C4-2B (cell line): ENCODE measurements at regions not wholly inside any gene's neighbourhood (a gene's known extent, or its start where the extent isn't known, plus 50 kb on each side); places are given as distances from the start of the nearest gene placed in this dataset.

Experiments used
- ZFX ChIP-seq: fragments of 450-650 bp; IDR thresholded peaks from 2 replicates; pipeline ENCODE4 v1.6.1; 2017
- TF ChIP-seq, protein P1 (sequence below): fragments of 450-650 bp; conservative IDR thresholded peaks from 2 replicates; pipeline ENCODE4 v1.5.1; 2017; ENCODE audit warnings: mild to moderate bottlenecking

DNA sequence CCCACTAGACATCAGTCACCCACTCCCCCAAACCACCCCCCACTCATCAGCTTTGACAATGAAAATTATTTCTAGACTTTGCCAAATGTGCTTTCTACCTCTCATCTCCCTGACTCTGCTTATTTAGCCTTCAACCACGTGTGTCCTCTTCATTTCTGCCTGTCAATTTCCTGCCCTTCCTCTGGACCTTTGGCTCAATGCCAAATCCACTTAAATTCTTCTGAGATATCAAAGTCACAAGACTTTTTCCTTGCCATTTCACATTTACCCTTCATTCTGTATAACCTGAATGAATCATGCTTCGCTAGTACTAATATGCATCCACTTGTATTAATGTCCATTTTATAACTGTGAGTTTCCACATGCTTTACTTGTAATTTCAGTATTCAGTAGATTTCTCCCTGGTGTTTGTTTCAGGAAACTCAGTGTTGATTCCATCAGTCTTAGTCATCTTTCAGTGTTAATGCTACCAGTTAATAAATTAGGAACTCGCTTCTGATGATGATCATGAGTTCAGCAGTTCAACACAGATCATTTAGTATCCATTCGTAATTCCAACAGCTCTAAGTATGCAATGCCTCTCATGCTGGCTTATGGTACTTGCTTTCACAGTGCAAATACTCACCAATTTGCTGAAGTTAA, 128.2 kb upstream of the OSTN start:
- TF ChIP-seq, protein P1, sequence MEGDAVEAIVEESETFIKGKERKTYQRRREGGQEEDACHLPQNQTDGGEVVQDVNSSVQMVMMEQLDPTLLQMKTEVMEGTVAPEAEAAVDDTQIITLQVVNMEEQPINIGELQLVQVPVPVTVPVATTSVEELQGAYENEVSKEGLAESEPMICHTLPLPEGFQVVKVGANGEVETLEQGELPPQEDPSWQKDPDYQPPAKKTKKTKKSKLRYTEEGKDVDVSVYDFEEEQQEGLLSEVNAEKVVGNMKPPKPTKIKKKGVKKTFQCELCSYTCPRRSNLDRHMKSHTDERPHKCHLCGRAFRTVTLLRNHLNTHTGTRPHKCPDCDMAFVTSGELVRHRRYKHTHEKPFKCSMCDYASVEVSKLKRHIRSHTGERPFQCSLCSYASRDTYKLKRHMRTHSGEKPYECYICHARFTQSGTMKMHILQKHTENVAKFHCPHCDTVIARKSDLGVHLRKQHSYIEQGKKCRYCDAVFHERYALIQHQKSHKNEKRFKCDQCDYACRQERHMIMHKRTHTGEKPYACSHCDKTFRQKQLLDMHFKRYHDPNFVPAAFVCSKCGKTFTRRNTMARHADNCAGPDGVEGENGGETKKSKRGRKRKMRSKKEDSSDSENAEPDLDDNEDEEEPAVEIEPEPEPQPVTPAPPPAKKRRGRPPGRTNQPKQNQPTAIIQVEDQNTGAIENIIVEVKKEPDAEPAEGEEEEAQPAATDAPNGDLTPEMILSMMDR: no peak
- TF ChIP-seq ZFX: no peak
